HCT116 (cell line): ENCODE measurements at regions not wholly inside any gene's neighbourhood (a gene's known extent, or its start where the extent isn't known, plus 50 kb on each side); places are given as distances from the start of the nearest gene placed in this dataset.

Source experiments
- ATAC-seq: fragments of 200-7000 bp; cut with Tn5 transposase; 2 replicates; pipeline ENCODE4 v1.9.1; 2020; ENCODE audit warnings: mild to moderate bottlenecking, moderate library complexity
- BruUV-seq: library from RNA; stranded (reverse); fragments of 400-500 nt; replicated peaks from 2 replicates; lab custom pipeline; 2021; lab: Mats Ljungman, UMichigan
- CTCF ChIA-PET: fragments of 300-600 bp; sonication (Branson Sonifier 250); formaldehyde crosslinking; loops from one replicate; lab custom pipeline; 2021; ENCODE audit warnings: antibody characterized with exemption; lab: Charles Lee
- POLR2A ChIA-PET: fragments of 300-600, 350-600 bp; sonication (Branson Sonifier 250); formaldehyde crosslinking; loops from one replicate; lab custom pipeline; 2021; ENCODE audit warnings: antibody characterized with exemption; lab: Charles Lee
- RAD21 ChIA-PET, 2 experiments: fragments of 300-600 bp; sonication (Branson Sonifier 250); formaldehyde crosslinking; loops; one replicate each; lab custom pipeline; 2023; ENCODE audit warnings: low total read pairs in 2 of 2; ENCODE audit not compliant: uncharacterized antibody in 2 of 2, unreplicated experiment in 2 of 2, low non-redundant PET in 1 of 2; lab: Charles Lee
- DNase-seq: peaks from one replicate; pipeline ENCODE4 v3.0.0-alpha.2; 2010; ENCODE audit warnings: low read depth, low spot score
- H2AFZ ChIP-seq: fragments of 200-600 bp; shearing (Covaris generic), sonication (generic); 2 replicates; pipeline ENCODE4 v1.6.1; 2017; ENCODE audit warnings: low read depth, mixed run types, mixed read lengths, antibody characterized with exemption, low read length; ENCODE audit not compliant: poor library complexity, severe bottlenecking
- H3K27ac ChIP-seq: 2 replicates; pipeline ENCODE4 v1.5.1; 2012; ENCODE audit warnings: low read depth, low read length
- H3K27me3 ChIP-seq: fragments of 200-600 bp; sonication (generic); 2 replicates; pipeline ENCODE4 v1.6.1; 2016; ENCODE audit warnings: mixed run types, low read length, mixed read lengths; ENCODE audit not compliant: insufficient read depth
- H3K36me3 ChIP-seq, 2 experiments: fragments of 200-500 bp in 1 of 2; fragments of 200-600 bp in 1 of 2; sonication (Bioruptor generic) in 1 of 2; sonication (generic) in 1 of 2; 2 replicates each; pipeline versions ENCODE4 v1.5.1 to v1.6.1; 2014 to 2016; ENCODE audit warnings: low read length in 2 of 2, inconsistent platforms in 1 of 2, mixed read lengths in 1 of 2, mixed run types in 1 of 2; ENCODE audit not compliant: insufficient read depth in 2 of 2, control insufficient read depth in 1 of 2
- H3K4me1 ChIP-seq, 2 experiments: fragments of 200-600 bp in 1 of 2; sonication (generic) in 1 of 2; 2 replicates each; pipeline versions ENCODE4 v1.5.1 to v1.6.1; 2012 to 2017; ENCODE audit warnings: low read length in 2 of 2, inconsistent platforms in 1 of 2, mild to moderate bottlenecking in 1 of 2, mixed read lengths in 1 of 2, mixed run types in 1 of 2, moderate library complexity in 1 of 2; ENCODE audit not compliant: insufficient read depth in 2 of 2, control insufficient read depth in 1 of 2
- H3K4me2 ChIP-seq: fragments of 200-600 bp; sonication (generic); 2 replicates; pipeline ENCODE4 v1.6.1; 2017; ENCODE audit warnings: mixed run types, low read length, mixed read lengths
- H3K4me3 ChIP-seq, 2 experiments: fragments of 200-600 bp in 1 of 2; sonication (generic) in 1 of 2; replicated peaks in 1 of 2; 2 replicates each; pipeline ENCODE4 v1.5.1; 2011 to 2016; ENCODE audit warnings: low read length in 2 of 2, control low read depth in 1 of 2, low read depth in 1 of 2, mild to moderate bottlenecking in 1 of 2, mixed read lengths in 1 of 2, mixed run types in 1 of 2
- H3K79me2 ChIP-seq: fragments of 200-600 bp; sonication (generic); 2 replicates; pipeline ENCODE4 v1.6.1; 2017; ENCODE audit warnings: mild to moderate bottlenecking, mixed run types, low read length, moderate library complexity, mixed read lengths; ENCODE audit not compliant: insufficient read depth
- H3K9ac ChIP-seq: fragments of 200-600 bp; sonication (generic); 2 replicates; pipeline ENCODE4 v1.6.1; 2016; ENCODE audit warnings: low read length, mixed read lengths
- H3K9me2 ChIP-seq: fragments of 200-600 bp; sonication (generic), shearing (Covaris generic); 2 replicates; pipeline ENCODE4 v1.6.1; 2017; ENCODE audit warnings: mixed run types, mild to moderate bottlenecking, moderate library complexity; ENCODE audit not compliant: insufficient read depth
- H3K9me3 ChIP-seq, 2 experiments: fragments of 200-500 bp in 1 of 2; fragments of 200-600 bp in 1 of 2; sonication (Bioruptor generic) in 1 of 2; sonication (generic) in 1 of 2; 2 replicates each; pipeline ENCODE4 v1.6.1; 2014 to 2017; ENCODE audit warnings: low read length in 2 of 2, mixed read lengths in 2 of 2, inconsistent platforms in 1 of 2, low read depth in 1 of 2, mild to moderate bottlenecking in 1 of 2, mixed run types in 1 of 2, moderate library complexity in 1 of 2; ENCODE audit not compliant: control insufficient read depth in 1 of 2, insufficient read depth in 1 of 2
- H4K20me1 ChIP-seq: fragments of 200-600 bp; sonication (generic), shearing (Covaris generic); 2 replicates; pipeline ENCODE4 v1.6.1; 2017; ENCODE audit warnings: mixed run types, mild to moderate bottlenecking, moderate library complexity; ENCODE audit not compliant: insufficient read depth
- CEBPB ChIP-seq: IDR thresholded peaks from 2 replicates; pipeline ENCODE4 v1.6.1; 2012; ENCODE audit warnings: low read depth
- EGR1 ChIP-seq: IDR thresholded peaks from 2 replicates; pipeline ENCODE4 v1.6.1; 2012; ENCODE audit warnings: low read depth
- ELF1 ChIP-seq: IDR thresholded peaks from 2 replicates; pipeline ENCODE4 v1.6.1; 2012; ENCODE audit warnings: low read depth, borderline replicate concordance
- EZH2 ChIP-seq: fragments of 200-600 bp; sonication (generic); IDR thresholded peaks from 2 replicates; pipeline ENCODE4 v1.6.1; 2017; ENCODE audit warnings: antibody characterized with exemption, mixed run types
- POLR2A ChIP-seq: IDR thresholded peaks from 2 replicates; pipeline ENCODE4 v1.7.0; 2011; ENCODE audit warnings: borderline replicate concordance; ENCODE audit not compliant: insufficient read depth, insufficient read length; ENCODE audit errors: extremely low read depth
- POLR2AphosphoS5 ChIP-seq: IDR thresholded peaks from 2 replicates; pipeline ENCODE4 v1.6.1; 2011; ENCODE audit warnings: mild to moderate bottlenecking, low read depth, low read length, moderate library complexity
- RAD21 ChIP-seq: IDR thresholded peaks from 2 replicates; pipeline ENCODE4 v1.6.1; 2012; ENCODE audit warnings: low read depth, mild to moderate bottlenecking
- REST ChIP-seq: IDR thresholded peaks from 2 replicates; pipeline ENCODE4 v1.6.1; 2012; ENCODE audit warnings: low read depth
- SIN3A ChIP-seq: IDR thresholded peaks from 2 replicates; pipeline ENCODE4 v1.6.1; 2012; ENCODE audit warnings: low read depth
- SP1 ChIP-seq: IDR thresholded peaks from 2 replicates; pipeline ENCODE4 v1.6.1; 2012; ENCODE audit warnings: low read depth
- YY1 ChIP-seq: IDR thresholded peaks from 2 replicates; pipeline ENCODE4 v1.6.1; 2011; ENCODE audit warnings: low read length, low read depth, moderate library complexity, mild to moderate bottlenecking; ENCODE audit not compliant: insufficient replicate concordance; ENCODE audit errors: extremely low read depth
- ZFX ChIP-seq: fragments of 450-650 bp; IDR thresholded peaks from 2 replicates; pipeline ENCODE4 v1.6.1; 2017
- ZNF274 ChIP-seq: fragments of 200-500 bp; sonication (Bioruptor generic); IDR thresholded peaks from 2 replicates; pipeline ENCODE4 v1.6.1; 2014; ENCODE audit warnings: mild to moderate bottlenecking, low read depth, low read length, inconsistent platforms
- intact Hi-C: fragments of 100-400 bp; cut with micrococcal nuclease; formaldehyde crosslinking; loops from 2 replicates; pipeline ENCODE4 v1.10.0; 2022

DNA sequence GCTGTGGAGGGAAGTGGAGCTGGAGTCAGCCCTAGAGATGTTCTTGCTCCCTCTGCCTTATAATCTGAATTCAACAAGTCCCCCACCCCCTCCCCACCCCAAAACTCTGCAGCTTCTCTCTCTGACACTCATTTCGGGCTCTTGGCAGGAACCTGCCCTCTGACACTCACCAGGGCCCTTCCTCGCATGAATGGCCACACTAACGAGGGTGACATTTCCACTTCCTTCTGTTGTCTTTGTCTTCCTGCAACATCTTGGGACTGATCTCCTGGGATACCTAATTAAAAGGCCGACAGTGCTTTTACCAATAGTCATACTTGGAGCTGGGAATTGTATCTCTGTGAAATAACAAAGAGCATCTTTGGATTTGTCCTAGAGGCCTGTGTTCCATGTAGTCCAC is 106.9 kb upstream of the PIRT start:
- CTCF ChIA-PET: no interaction called here
- H4K20me1 ChIP-seq: no peaks in the 10 kb centered on the region
- no peaks in the 10 kb centered on the region for H3K27me3 ChIP-seq
- BruUV-seq: no TSS peak
- no peak for ATAC-seq
- H3K9me3 ChIP-seq: no peaks in the 10 kb centered on the region
- no peak overlapping the region for H2AFZ ChIP-seq
- no peaks in the 10 kb centered on the region for H3K79me2 ChIP-seq
- H3K4me1 ChIP-seq: no peaks in the 10 kb centered on the region
- POLR2A ChIA-PET: no interaction called here
- no peak for DNase-seq
- H3K4me3 ChIP-seq: no peak overlapping the region
- no peaks in the 10 kb centered on the region for H3K36me3 ChIP-seq
- no peak overlapping the region for H3K27ac ChIP-seq
- H3K4me2 ChIP-seq: no peak overlapping the region
- no peak overlapping the region for H3K9ac ChIP-seq
- H3K9me2 ChIP-seq: no peaks in the 10 kb centered on the region
- TF ChIP-seq CEBPB: no peak
- no peak for TF ChIP-seq YY1
- no peak for TF ChIP-seq RAD21
- no peak for TF ChIP-seq ELF1
- TF ChIP-seq SIN3A: no peak
- TF ChIP-seq POLR2AphosphoS5: no peak
- TF ChIP-seq POLR2A: no peak
- no peak for TF ChIP-seq SP1
- no peak for TF ChIP-seq ZNF274
- no peak for TF ChIP-seq REST
- no peak for TF ChIP-seq ZFX
- no peak for TF ChIP-seq EZH2
- no peak for TF ChIP-seq EGR1
- TF ChIP-seq, all 23 proteins: peak for 0
- intact Hi-C loops: no loop called here
- RAD21 ChIA-PET: no interaction called here
